ENCODE measurements at regions not wholly inside any gene's neighbourhood (a gene's known extent, or its start where the extent isn't known, plus 50 kb on each side); places are given as distances from the start of the nearest gene placed in this dataset.
"Not testable (repeated sequence)": the region's sequence is repeated elsewhere in the genome, so short reads cannot be mapped to it uniquely, and the experiment has no call there.

GRCh38 chr1:56137521-56138505 lies 441.6 kb downstream of the PLPP3 start:
- Histone ChIP-seq H3K9ac (ENCODE audit: low read length) (no peak overlapping the region), H3K27ac (ENCODE audit: low read depth, low read length) (no peak overlapping the region), H3K4me3 (ENCODE audit: low read length) (no peak overlapping the region), H3K4me1 (ENCODE audit: control insufficient read depth, insufficient read depth, low read length) (no peaks in the 10 kb centered on the region), H3K27me3 (ENCODE audit: control insufficient read depth, insufficient read depth, low read length) (no peaks in the 10 kb centered on the region), H3K36me3 (ENCODE audit: control insufficient read depth, insufficient read depth, low read length) (no peaks in the 10 kb centered on the region)

DNA sequence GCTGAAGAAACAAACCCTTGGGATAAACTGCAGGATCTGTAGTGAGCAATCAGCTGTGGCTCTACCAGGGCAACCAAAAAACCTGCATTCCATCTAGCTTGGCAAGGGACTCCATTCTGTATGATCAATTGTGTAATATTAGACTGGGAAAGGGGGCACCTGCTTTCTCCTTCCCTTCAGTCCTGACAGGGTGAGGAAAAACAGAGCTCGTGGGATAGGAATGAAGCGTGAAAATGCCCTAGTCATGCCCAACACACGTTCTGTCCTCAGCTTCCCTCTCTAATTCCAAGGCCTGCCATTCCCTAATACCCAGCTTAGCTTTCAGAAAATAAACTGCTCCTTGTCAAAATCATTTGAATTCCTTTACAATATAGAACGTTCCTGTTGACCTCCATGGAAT lies 442.3 kb downstream of the PLPP3 start:
- H3K36me3 ChIP-seq (ENCODE audit: control insufficient read depth, insufficient read depth, low read length): no peaks in the 10 kb centered on the region
- H3K27me3 ChIP-seq (ENCODE audit: control insufficient read depth, insufficient read depth, low read length): no peaks in the 10 kb centered on the region
- H3K27ac ChIP-seq (ENCODE audit: low read depth, low read length): no peak overlapping the region
- H3K4me3 ChIP-seq (ENCODE audit: low read length): no peak overlapping the region
- no peaks in the 10 kb centered on the region for H3K4me1 ChIP-seq (ENCODE audit: control insufficient read depth, insufficient read depth, low read length)
- no peak overlapping the region for H3K9ac ChIP-seq (ENCODE audit: low read length)

DNA sequence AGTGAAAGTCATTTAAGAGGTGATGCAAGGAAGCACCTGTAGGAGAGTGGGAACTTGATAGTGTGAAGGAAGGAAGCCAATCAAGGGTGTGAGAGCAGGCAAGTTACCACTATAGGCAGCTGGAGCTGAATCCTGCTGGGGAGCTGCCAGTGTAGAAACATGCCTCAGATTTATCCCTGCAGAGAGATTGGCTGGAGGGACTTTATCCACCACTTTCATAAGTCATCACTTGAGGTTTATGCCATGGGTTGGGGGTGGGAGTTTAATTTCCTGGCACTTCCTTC lies 443.6 kb downstream of the PLPP3 start:
- Histone ChIP-seq H3K9ac (ENCODE audit: low read length) (no peak overlapping the region), H3K4me3 (ENCODE audit: low read length) (no peak overlapping the region), H3K27ac (ENCODE audit: low read depth, low read length) (no peak overlapping the region), H3K36me3 (ENCODE audit: control insufficient read depth, insufficient read depth, low read length) (no peaks in the 10 kb centered on the region), H3K27me3 (ENCODE audit: control insufficient read depth, insufficient read depth, low read length) (no peaks in the 10 kb centered on the region), H3K4me1 (ENCODE audit: control insufficient read depth, insufficient read depth, low read length) (no peaks in the 10 kb centered on the region)

DNA sequence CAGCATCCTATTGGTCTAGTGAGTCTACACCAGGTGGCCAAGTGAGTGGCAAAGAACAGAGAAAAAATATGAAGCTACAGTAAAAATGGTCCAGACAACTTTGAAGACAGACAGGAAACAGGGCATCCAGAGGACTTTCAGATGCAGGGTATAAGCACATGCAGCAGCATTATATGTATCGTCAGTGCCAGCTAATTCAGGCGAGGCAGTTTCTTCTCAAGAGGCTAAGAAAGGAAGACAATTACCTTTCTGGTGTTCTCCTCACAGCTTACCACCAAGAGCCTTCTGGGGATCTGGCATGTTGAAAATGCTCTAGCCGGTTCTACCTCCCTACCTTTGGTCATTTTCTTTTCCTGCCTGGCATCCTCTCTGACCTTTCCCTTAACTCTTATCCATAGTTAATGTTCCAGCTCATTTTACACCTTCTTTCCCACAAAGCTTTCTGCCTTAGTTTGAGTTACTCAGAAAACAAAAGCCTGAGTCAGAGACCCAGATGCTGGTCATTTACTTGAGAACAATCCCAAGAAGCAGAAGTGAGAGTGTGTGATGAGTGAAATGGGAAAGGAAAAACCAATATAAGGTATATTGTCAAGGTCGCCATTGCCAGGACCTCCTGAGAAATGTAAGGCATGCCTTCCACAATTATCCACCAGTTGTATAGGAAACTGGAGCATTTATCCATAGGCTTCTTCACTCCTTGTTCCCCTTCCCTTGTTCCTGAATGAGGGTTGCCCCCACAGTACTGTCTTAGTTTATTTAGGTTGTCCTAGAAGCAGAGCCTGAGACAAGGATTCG lies 444.1 kb downstream of the PLPP3 start:
- no peaks in the 10 kb centered on the region for H3K36me3 ChIP-seq (ENCODE audit: control insufficient read depth, insufficient read depth, low read length)
- no peak overlapping the region for H3K4me3 ChIP-seq (ENCODE audit: low read length)
- no peaks in the 10 kb centered on the region for H3K27me3 ChIP-seq (ENCODE audit: control insufficient read depth, insufficient read depth, low read length)
- H3K4me1 ChIP-seq (ENCODE audit: control insufficient read depth, insufficient read depth, low read length): no peaks in the 10 kb centered on the region
- H3K9ac ChIP-seq (ENCODE audit: low read length): no peak overlapping the region
- H3K27ac ChIP-seq (ENCODE audit: low read depth, low read length): no peak overlapping the region

- H3K9ac ChIP-seq (ENCODE audit: low read length): no peak overlapping the region
- H3K4me3 ChIP-seq (ENCODE audit: low read length): no peak overlapping the region
- H3K27ac ChIP-seq (ENCODE audit: low read depth, low read length): no peak overlapping the region
- H3K4me1 ChIP-seq (ENCODE audit: control insufficient read depth, insufficient read depth, low read length): no peaks in the 10 kb centered on the region
- H3K36me3 ChIP-seq (ENCODE audit: control insufficient read depth, insufficient read depth, low read length): no peaks in the 10 kb centered on the region
- H3K27me3 ChIP-seq (ENCODE audit: control insufficient read depth, insufficient read depth, low read length): no peaks in the 10 kb centered on the region
Observed at GRCh38 chr1:56133522-56134472, 445.6 kb downstream of the PLPP3 start.

GRCh38 chr1:56132520-56132919 lies 446.8 kb downstream of the PLPP3 start:
- Histone ChIP-seq H3K9ac (ENCODE audit: low read length) (no peak overlapping the region), H3K4me3 (ENCODE audit: low read length) (no peak overlapping the region), H3K27ac (ENCODE audit: low read depth, low read length) (no peak overlapping the region), H3K27me3 (ENCODE audit: control insufficient read depth, insufficient read depth, low read length) (no peaks in the 10 kb centered on the region), H3K4me1 (ENCODE audit: control insufficient read depth, insufficient read depth, low read length) (no peaks in the 10 kb centered on the region), H3K36me3 (ENCODE audit: control insufficient read depth, insufficient read depth, low read length) (no peaks in the 10 kb centered on the region)

- Histone ChIP-seq H3K36me3 (ENCODE audit: control insufficient read depth, insufficient read depth, low read length) (no peaks in the 10 kb centered on the region), H3K27ac (ENCODE audit: low read depth, low read length) (no peak overlapping the region), H3K4me1 (ENCODE audit: control insufficient read depth, insufficient read depth, low read length) (no peaks in the 10 kb centered on the region), H3K4me3 (ENCODE audit: low read length) (no peak overlapping the region), H3K27me3 (ENCODE audit: control insufficient read depth, insufficient read depth, low read length) (no peaks in the 10 kb centered on the region), H3K9ac (ENCODE audit: low read length) (no peak overlapping the region)
Observed at GRCh38 chr1:56129837-56130236, 449.5 kb downstream of the PLPP3 start.

DNA sequence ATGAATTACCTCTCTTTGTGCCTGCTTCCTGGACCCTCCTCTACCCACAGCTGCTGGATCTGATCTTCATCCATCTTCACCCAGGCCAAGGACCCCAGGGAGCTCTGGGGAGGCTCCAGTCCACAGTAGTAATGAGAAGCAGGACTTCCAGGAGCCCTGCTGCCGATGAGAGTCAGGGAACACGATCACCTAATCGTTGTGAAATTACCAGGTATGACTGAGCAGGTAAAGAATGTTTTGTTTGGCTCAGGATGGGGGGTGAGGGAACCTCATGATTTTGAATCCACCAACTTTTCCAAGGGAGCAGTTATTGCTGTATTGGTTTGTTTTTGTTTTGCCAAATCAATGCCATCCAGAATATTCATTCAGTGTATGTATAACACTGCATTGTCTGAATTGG lies 454.0 kb downstream of the PLPP3 start:
- Histone ChIP-seq H3K4me1 (ENCODE audit: control insufficient read depth, insufficient read depth, low read length) (no peaks in the 10 kb centered on the region), H3K36me3 (ENCODE audit: control insufficient read depth, insufficient read depth, low read length) (no peaks in the 10 kb centered on the region)

GRCh38 chr1:56123826-56124225 lies 455.5 kb downstream of the PLPP3 start:
- no peaks in the 10 kb centered on the region for H3K36me3 ChIP-seq (ENCODE audit: control insufficient read depth, insufficient read depth, low read length)
- H3K4me3 ChIP-seq (ENCODE audit: low read length): no peak overlapping the region
- no peak overlapping the region for H3K9ac ChIP-seq (ENCODE audit: low read length)
- H3K4me1 ChIP-seq (ENCODE audit: control insufficient read depth, insufficient read depth, low read length): no peaks in the 10 kb centered on the region
- no peak overlapping the region for H3K27ac ChIP-seq (ENCODE audit: low read depth, low read length)
- no peaks in the 10 kb centered on the region for H3K27me3 ChIP-seq (ENCODE audit: control insufficient read depth, insufficient read depth, low read length)

More for the DNA sequence above, 454.0 kb downstream of the PLPP3 start:
- Histone ChIP-seq H3K4me3 (ENCODE audit: low read length) (no peak overlapping the region), H3K9ac (ENCODE audit: low read length) (no peak overlapping the region), H3K27me3 (ENCODE audit: control insufficient read depth, insufficient read depth, low read length) (no peaks in the 10 kb centered on the region), H3K27ac (ENCODE audit: low read depth, low read length) (no peak overlapping the region)

DNA sequence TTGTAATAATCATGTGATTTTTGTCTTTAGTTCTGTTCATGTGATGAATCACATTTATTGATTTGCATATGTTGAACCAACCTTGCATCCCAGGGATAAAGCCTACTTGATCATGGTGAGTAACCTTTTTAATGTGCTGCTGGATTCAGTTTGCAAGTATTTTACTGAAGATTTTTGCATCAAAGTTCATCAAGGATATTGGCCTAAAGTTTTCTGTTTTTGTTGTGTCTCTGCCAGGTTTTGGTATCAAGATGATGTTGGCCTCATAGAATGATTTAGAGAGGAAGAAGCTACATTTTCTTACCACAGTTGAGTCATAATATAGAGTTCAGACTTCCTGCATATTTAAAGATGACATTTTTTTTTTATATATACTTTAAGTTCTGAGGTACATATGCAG lies 455.9 kb downstream of the PLPP3 start:
- H3K9ac ChIP-seq (ENCODE audit: low read length): no peak overlapping the region
- no peaks in the 10 kb centered on the region for H3K4me1 ChIP-seq (ENCODE audit: control insufficient read depth, insufficient read depth, low read length)
- H3K27me3 ChIP-seq (ENCODE audit: control insufficient read depth, insufficient read depth, low read length): no peaks in the 10 kb centered on the region
- H3K27ac ChIP-seq (ENCODE audit: low read depth, low read length): no peak overlapping the region
- no peak overlapping the region for H3K4me3 ChIP-seq (ENCODE audit: low read length)
- no peaks in the 10 kb centered on the region for H3K36me3 ChIP-seq (ENCODE audit: control insufficient read depth, insufficient read depth, low read length)

DNA sequence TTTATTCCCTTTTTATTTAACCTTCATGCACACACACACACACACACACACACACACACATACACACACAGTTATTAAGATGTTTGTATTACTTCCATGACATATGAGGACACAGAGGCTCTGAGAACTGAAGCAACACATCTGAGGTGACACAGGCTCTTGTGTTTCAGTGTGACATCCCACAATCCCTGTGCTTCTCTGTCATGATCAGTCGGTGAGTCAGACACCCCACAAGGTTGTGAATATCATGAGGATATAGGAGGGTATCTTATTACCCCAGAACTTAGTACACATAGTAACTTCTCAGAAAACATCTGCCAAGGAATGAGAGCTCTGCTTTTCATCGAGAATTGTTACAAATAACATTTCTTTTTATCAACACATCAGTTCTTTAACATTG lies 459.3 kb downstream of the PLPP3 start:
- Histone ChIP-seq H3K4me3 (ENCODE audit: low read length) (no peak overlapping the region), H3K27ac (ENCODE audit: low read depth, low read length) (no peak overlapping the region), H3K4me1 (ENCODE audit: control insufficient read depth, insufficient read depth, low read length) (no peaks in the 10 kb centered on the region), H3K9ac (ENCODE audit: low read length) (no peak overlapping the region), H3K27me3 (ENCODE audit: control insufficient read depth, insufficient read depth, low read length) (no peaks in the 10 kb centered on the region), H3K36me3 (ENCODE audit: control insufficient read depth, insufficient read depth, low read length) (no peaks in the 10 kb centered on the region)

DNA sequence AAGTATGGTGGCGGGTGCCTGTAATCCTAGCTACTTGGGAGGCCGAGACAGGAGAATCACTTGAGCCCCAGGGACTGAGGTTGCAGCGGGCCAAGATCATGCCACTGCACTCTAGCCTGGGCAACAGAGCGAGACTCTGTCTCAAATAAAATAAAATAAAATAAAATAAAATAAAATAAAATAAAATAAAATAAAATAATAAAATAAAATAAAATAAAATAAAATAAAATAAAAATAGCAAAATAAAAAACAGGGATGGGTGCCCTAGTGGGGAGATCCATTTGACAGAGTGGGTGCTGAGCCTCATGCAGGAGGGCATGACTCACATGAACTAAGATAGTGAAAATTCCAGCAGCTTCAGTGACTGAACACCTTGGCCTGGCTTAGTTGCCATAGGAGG lies 460.7 kb downstream of the PLPP3 start:
- not testable (repeated sequence) for H3K27me3 ChIP-seq (ENCODE audit: control insufficient read depth, insufficient read depth, low read length); H3K4me1 ChIP-seq (ENCODE audit: control insufficient read depth, insufficient read depth, low read length); H3K9ac ChIP-seq (ENCODE audit: low read length); H3K4me3 ChIP-seq (ENCODE audit: low read length); H3K36me3 ChIP-seq (ENCODE audit: control insufficient read depth, insufficient read depth, low read length); H3K27ac ChIP-seq (ENCODE audit: low read depth, low read length)

Data from rectal smooth muscle tissue (tissue), 1 donor.